Panc1 (cell line): ENCODE measurements at regions not wholly inside any gene's neighbourhood (a gene's known extent, or its start where the extent isn't known, plus 50 kb on each side); places are given as distances from the start of the nearest gene placed in this dataset.

Experiments used
- ATAC-seq: fragments of 200-7000 bp; cut with Tn5 transposase; 2 replicates; pipeline ENCODE4 v1.9.1; 2020; ENCODE audit warnings: mild to moderate bottlenecking, moderate library complexity
- BruUV-seq: library from RNA; stranded (reverse); fragments of 400-500 nt; replicated peaks from 2 replicates; lab custom pipeline; 2021; lab: Mats Ljungman, UMichigan
- CTCF ChIA-PET: fragments of 300-600 bp; sonication (Branson Sonifier 250); formaldehyde crosslinking; loops from one replicate; lab custom pipeline; 2022; ENCODE audit warnings: antibody characterized with exemption; lab: Charles Lee
- POLR2A ChIA-PET: fragments of 300-600 bp; sonication (Branson Sonifier 250); formaldehyde crosslinking; loops from one replicate; lab custom pipeline; 2022; ENCODE audit warnings: antibody characterized with exemption; lab: Charles Lee
- DNase-seq: peaks from one replicate; pipeline ENCODE4 v3.0.0-alpha.2; 2010; ENCODE audit warnings: low read depth, low spot score
- H3K27ac ChIP-seq: 2 replicates; pipeline ENCODE4 v1.5.1; 2011; ENCODE audit warnings: mild to moderate bottlenecking, low read length, inconsistent platforms
- H3K27me3 ChIP-seq: fragments of 200-500 bp; sonication (Bioruptor generic); 2 replicates; pipeline ENCODE4 v1.6.0; 2014; ENCODE audit warnings: low read length, inconsistent platforms; ENCODE audit not compliant: control insufficient read depth, insufficient read depth
- H3K36me3 ChIP-seq: fragments of 200-500 bp; sonication (Bioruptor generic); 2 replicates; pipeline ENCODE4 v1.5.1; 2014; ENCODE audit warnings: inconsistent platforms, mild to moderate bottlenecking, low read length, moderate library complexity; ENCODE audit not compliant: control insufficient read depth, insufficient read depth
- H3K4me1 ChIP-seq: 2 replicates; pipeline ENCODE4 v1.5.1; 2011; ENCODE audit warnings: inconsistent platforms, mild to moderate bottlenecking, low read length, moderate library complexity; ENCODE audit not compliant: control insufficient read depth, insufficient read depth
- H3K4me3 ChIP-seq, 2 experiments: 2 replicates each; pipeline ENCODE4 v1.5.1; 2011 to 2012; ENCODE audit warnings: low read depth in 2 of 2, low read length in 2 of 2, mild to moderate bottlenecking in 2 of 2, inconsistent platforms in 1 of 2, moderate library complexity in 1 of 2
- H3K9me3 ChIP-seq: fragments of 200-500 bp; sonication (Bioruptor generic); 2 replicates; pipeline ENCODE4 v1.5.1; 2014; ENCODE audit warnings: low read depth, mild to moderate bottlenecking, inconsistent platforms, low read length, moderate library complexity; ENCODE audit not compliant: control insufficient read depth, insufficient read depth
- POLR2AphosphoS5 ChIP-seq: IDR thresholded peaks from 2 replicates; pipeline ENCODE4 v1.6.1; 2012; ENCODE audit warnings: mild to moderate bottlenecking, low read depth, low read length, moderate library complexity
- SIN3A ChIP-seq: IDR thresholded peaks from 2 replicates; pipeline ENCODE4 v1.6.1; 2012; ENCODE audit warnings: low read depth, mild to moderate bottlenecking, low read length, moderate library complexity, borderline replicate concordance; ENCODE audit not compliant: insufficient read depth
- TCF7L2 ChIP-seq: IDR thresholded peaks from 2 replicates; pipeline ENCODE4 v1.6.1; 2011; ENCODE audit warnings: mild to moderate bottlenecking, low read depth, low read length, inconsistent platforms
- in situ Hi-C: cut with HindIII; loops from 2 replicates; pipeline ENCODE4 v1.10.0; 2016; ENCODE audit warnings: low sequenced_read_pairs, low pct_unique_long_range_greater_than_20kb
- intact Hi-C: fragments of 100-400 bp; cut with micrococcal nuclease; formaldehyde crosslinking; loops from one replicate; pipeline ENCODE4 v1.10.0; 2022; ENCODE audit not compliant: unreplicated experiment
- TF ChIP-seq, protein P1 (sequence below): fragments of 450-650 bp; IDR thresholded peaks from 2 replicates; pipeline ENCODE4 v1.5.1; 2017; ENCODE audit warnings: mild to moderate bottlenecking
- TF ChIP-seq, protein P2 (sequence below), 2 experiments: IDR thresholded peaks; 2 replicates each; pipeline ENCODE4 v1.6.1; 2011 to 2012; ENCODE audit warnings: low read depth in 2 of 2, control low read depth in 1 of 2, low read length in 1 of 2, mild to moderate bottlenecking in 1 of 2, moderate library complexity in 1 of 2; ENCODE audit not compliant: insufficient read depth in 1 of 2

DNA sequence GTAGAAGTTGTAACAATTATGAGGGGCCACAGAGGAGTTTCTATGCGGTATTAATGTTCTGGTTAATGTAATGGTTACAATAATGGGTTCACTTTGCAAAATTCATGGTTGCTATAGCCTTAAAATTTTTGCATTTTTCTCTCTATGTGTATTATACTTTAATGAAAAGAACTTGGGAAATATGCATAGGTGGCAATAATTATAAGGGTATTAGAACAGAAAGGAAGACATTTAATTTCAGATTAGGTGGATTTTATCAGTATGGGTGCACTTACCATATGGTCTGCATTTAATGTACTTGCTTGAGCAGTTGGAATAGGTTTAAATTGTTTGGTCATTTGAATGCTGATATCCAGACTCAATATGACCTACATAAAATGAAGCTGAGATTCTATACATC lies 161.6 kb upstream of the TACR1 start:
- no peak overlapping the region for H3K27ac ChIP-seq
- no peaks in the 10 kb centered on the region for H3K4me1 ChIP-seq
- in situ Hi-C loops, result no loop called here
- no TSS peak for BruUV-seq
- CTCF ChIA-PET, result no interaction called here
- TF ChIP-seq POLR2AphosphoS5, result no peak
- TF ChIP-seq, protein P1, sequence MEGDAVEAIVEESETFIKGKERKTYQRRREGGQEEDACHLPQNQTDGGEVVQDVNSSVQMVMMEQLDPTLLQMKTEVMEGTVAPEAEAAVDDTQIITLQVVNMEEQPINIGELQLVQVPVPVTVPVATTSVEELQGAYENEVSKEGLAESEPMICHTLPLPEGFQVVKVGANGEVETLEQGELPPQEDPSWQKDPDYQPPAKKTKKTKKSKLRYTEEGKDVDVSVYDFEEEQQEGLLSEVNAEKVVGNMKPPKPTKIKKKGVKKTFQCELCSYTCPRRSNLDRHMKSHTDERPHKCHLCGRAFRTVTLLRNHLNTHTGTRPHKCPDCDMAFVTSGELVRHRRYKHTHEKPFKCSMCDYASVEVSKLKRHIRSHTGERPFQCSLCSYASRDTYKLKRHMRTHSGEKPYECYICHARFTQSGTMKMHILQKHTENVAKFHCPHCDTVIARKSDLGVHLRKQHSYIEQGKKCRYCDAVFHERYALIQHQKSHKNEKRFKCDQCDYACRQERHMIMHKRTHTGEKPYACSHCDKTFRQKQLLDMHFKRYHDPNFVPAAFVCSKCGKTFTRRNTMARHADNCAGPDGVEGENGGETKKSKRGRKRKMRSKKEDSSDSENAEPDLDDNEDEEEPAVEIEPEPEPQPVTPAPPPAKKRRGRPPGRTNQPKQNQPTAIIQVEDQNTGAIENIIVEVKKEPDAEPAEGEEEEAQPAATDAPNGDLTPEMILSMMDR, result no peak
- H3K4me3 ChIP-seq, result no peak overlapping the region
- intact Hi-C loops, result no loop called here
- POLR2A ChIA-PET, result no interaction called here
- ATAC-seq, result no peak
- no peaks in the 10 kb centered on the region for H3K9me3 ChIP-seq
- no peak for DNase-seq
- no peaks in the 10 kb centered on the region for H3K27me3 ChIP-seq
- no peaks in the 10 kb centered on the region; the same call in 1 of the 2 replicates for H3K36me3 ChIP-seq

DNA sequence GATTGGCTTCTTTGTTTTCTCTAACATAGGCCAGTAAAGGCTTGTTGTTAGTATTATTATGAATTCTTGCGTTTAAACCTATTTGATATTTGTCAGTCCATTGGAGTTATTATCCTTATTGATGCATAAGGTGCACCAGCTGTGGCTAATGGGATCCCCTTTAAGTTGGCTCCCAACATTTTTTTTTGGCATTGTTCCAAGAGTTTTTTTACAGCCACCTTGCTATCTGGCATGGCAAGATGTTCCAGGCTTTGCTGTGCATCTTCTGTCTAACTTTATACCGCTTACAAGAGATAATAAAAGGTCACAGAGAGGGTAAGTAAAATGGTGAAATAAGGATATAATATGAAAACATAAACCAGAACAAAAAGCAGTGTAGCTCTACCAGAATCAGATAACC lies 157.5 kb upstream of the TACR1 start:
- DNase-seq, result no peak
- TF ChIP-seq, protein P2, sequence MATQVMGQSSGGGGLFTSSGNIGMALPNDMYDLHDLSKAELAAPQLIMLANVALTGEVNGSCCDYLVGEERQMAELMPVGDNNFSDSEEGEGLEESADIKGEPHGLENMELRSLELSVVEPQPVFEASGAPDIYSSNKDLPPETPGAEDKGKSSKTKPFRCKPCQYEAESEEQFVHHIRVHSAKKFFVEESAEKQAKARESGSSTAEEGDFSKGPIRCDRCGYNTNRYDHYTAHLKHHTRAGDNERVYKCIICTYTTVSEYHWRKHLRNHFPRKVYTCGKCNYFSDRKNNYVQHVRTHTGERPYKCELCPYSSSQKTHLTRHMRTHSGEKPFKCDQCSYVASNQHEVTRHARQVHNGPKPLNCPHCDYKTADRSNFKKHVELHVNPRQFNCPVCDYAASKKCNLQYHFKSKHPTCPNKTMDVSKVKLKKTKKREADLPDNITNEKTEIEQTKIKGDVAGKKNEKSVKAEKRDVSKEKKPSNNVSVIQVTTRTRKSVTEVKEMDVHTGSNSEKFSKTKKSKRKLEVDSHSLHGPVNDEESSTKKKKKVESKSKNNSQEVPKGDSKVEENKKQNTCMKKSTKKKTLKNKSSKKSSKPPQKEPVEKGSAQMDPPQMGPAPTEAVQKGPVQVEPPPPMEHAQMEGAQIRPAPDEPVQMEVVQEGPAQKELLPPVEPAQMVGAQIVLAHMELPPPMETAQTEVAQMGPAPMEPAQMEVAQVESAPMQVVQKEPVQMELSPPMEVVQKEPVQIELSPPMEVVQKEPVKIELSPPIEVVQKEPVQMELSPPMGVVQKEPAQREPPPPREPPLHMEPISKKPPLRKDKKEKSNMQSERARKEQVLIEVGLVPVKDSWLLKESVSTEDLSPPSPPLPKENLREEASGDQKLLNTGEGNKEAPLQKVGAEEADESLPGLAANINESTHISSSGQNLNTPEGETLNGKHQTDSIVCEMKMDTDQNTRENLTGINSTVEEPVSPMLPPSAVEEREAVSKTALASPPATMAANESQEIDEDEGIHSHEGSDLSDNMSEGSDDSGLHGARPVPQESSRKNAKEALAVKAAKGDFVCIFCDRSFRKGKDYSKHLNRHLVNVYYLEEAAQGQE (IDR thresholded peaks at IDR 0.05; ENCODE audit: insufficient read depth in 1 of 2, low read depth in 2 of 2, low read length in 1 of 2), result no peak
- TF ChIP-seq, protein P1, result no peak
- no peak for TF ChIP-seq TCF7L2
- no peak for TF ChIP-seq SIN3A
- TF ChIP-seq POLR2AphosphoS5, result no peak
- in situ Hi-C loops, result no loop called here
- intact Hi-C loops, result no loop called here
- BruUV-seq, result no TSS peak
- ChIA-PET POLR2A (no interaction called here), CTCF (no interaction called here)
- no peaks in the 10 kb centered on the region for H3K9me3 ChIP-seq
- H3K27ac ChIP-seq, result no peak overlapping the region
- ATAC-seq, result no peak
- no peaks in the 10 kb centered on the region for H3K27me3 ChIP-seq
- no peaks in the 10 kb centered on the region; the same call in 1 of the 2 replicates for H3K36me3 ChIP-seq
- no peak overlapping the region for H3K4me3 ChIP-seq
- H3K4me1 ChIP-seq, result no peaks in the 10 kb centered on the region

DNA sequence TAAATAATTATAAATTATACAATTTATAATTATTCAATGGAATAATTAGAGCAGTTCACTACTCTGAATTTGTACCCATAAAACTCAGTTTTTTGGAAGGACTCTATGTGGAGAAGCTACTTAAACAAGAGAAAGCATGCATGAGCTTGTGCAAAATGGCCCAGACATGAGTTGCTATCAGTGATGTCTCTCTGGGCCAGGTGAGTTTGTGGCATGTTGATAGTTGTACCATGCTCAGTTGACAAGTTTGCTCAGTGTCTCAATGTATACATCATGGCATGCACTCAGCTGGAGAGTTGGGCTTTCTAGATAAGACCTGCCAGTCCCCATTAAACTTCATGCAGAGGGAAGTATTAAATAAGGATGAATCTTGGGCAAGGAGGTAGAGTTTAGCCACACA lies 153.8 kb upstream of the TACR1 start:
- POLR2A ChIA-PET, result no interaction called here
- no peak overlapping the region for H3K4me3 ChIP-seq
- H3K27me3 ChIP-seq, result no peaks in the 10 kb centered on the region
- intact Hi-C loops, result no loop called here
- H3K9me3 ChIP-seq, result no peaks in the 10 kb centered on the region
- no TSS peak for BruUV-seq
- CTCF ChIA-PET, result no interaction called here
- DNase-seq, result no peak
- H3K27ac ChIP-seq, result no peak overlapping the region
- TF ChIP-seq, protein P2 (IDR thresholded peaks at IDR 0.05; ENCODE audit: insufficient read depth in 1 of 2, low read depth in 2 of 2, low read length in 1 of 2), result no peak
- TF ChIP-seq POLR2AphosphoS5 (no peak), SIN3A (no peak), TCF7L2 (no peak)
- TF ChIP-seq, protein P1, result no peak
- no peak for ATAC-seq
- in situ Hi-C loops, result no loop called here
- no peaks in the 10 kb centered on the region for H3K4me1 ChIP-seq
- no peaks in the 10 kb centered on the region for H3K36me3 ChIP-seq
